ENCODE measurements at regions not wholly inside any gene's neighbourhood (a gene's known extent, or its start where the extent isn't known, plus 50 kb on each side); places are given as distances from the start of the nearest gene placed in this dataset.

GRCh38 chr5:136722581-136722980 lies 357.2 kb upstream of the TRPC7 start:
- ATAC-seq (ENCODE audit: insufficient read depth, low read depth) (no peak), DNase-seq (no peak)
- Histone ChIP-seq H3K9me3 (ENCODE audit: insufficient read depth, low read length, severe bottlenecking) (no peaks in the 10 kb centered on the region), H3K4me3 (ENCODE audit: low read depth in 1 of 2, low read length in 2 of 2) (no peak overlapping the region), H2AFZ (ENCODE audit: low read depth, low read length) (no peak overlapping the region), H3K27me3 (ENCODE audit: insufficient read depth, low read length, poor library complexity) (no peaks in the 10 kb centered on the region), H3K36me3 (ENCODE audit: insufficient read depth, low read length) (no peaks in the 10 kb centered on the region), H3K9ac (ENCODE audit: low read depth, low read length) (no peak overlapping the region), H3K27ac (ENCODE audit: low read length) (no peak overlapping the region), H3K4me2 (ENCODE audit: insufficient read depth, low read length) (no peak overlapping the region), H3K4me1 (ENCODE audit: insufficient read depth, low read length) (no peaks in the 10 kb centered on the region), H3K79me2 (ENCODE audit: insufficient read depth, low read length) (no peaks in the 10 kb centered on the region), H4K20me1 (ENCODE audit: insufficient read depth, low read length) (no peaks in the 10 kb centered on the region)
- no peak for TF ChIP-seq EZH2 (IDR thresholded peaks at IDR 0.05; ENCODE audit: borderline replicate concordance, low read depth, low read length, severe bottlenecking)
- TF ChIP-seq CTCF (IDR thresholded peaks at IDR 0.05; ENCODE audit: borderline replicate concordance, extremely low read depth, low read length, poor library complexity, severe bottlenecking), result no peak

GRCh38 chr5:136722086-136722485 lies 356.7 kb upstream of the TRPC7 start:
- H3K4me2 ChIP-seq (ENCODE audit: insufficient read depth, low read length), result no peak overlapping the region
- H3K36me3 ChIP-seq (ENCODE audit: insufficient read depth, low read length), result no peaks in the 10 kb centered on the region
- DNase-seq, result no peak
- no peak overlapping the region for H3K4me3 ChIP-seq (ENCODE audit: low read depth in 1 of 2, low read length in 2 of 2)
- no peak overlapping the region for H3K9ac ChIP-seq (ENCODE audit: low read depth, low read length)
- TF ChIP-seq CTCF (IDR thresholded peaks at IDR 0.05; ENCODE audit: borderline replicate concordance, extremely low read depth, low read length, poor library complexity, severe bottlenecking), result no peak
- TF ChIP-seq EZH2 (IDR thresholded peaks at IDR 0.05; ENCODE audit: borderline replicate concordance, low read depth, low read length, severe bottlenecking), result no peak
- no peaks in the 10 kb centered on the region for H3K9me3 ChIP-seq (ENCODE audit: insufficient read depth, low read length, severe bottlenecking)
- no peaks in the 10 kb centered on the region for H3K4me1 ChIP-seq (ENCODE audit: insufficient read depth, low read length)
- no peaks in the 10 kb centered on the region for H3K27me3 ChIP-seq (ENCODE audit: insufficient read depth, low read length, poor library complexity)
- H3K79me2 ChIP-seq (ENCODE audit: insufficient read depth, low read length), result no peaks in the 10 kb centered on the region
- H2AFZ ChIP-seq (ENCODE audit: low read depth, low read length), result no peak overlapping the region
- ATAC-seq (ENCODE audit: insufficient read depth, low read depth), result no peak
- no peaks in the 10 kb centered on the region for H4K20me1 ChIP-seq (ENCODE audit: insufficient read depth, low read length)
- H3K27ac ChIP-seq (ENCODE audit: low read length), result no peak overlapping the region

GRCh38 chr5:136720674-136721073 lies 355.3 kb upstream of the TRPC7 start:
- Histone ChIP-seq H3K4me2 (ENCODE audit: insufficient read depth, low read length) (no peak overlapping the region), H3K9me3 (ENCODE audit: insufficient read depth, low read length, severe bottlenecking) (no peaks in the 10 kb centered on the region), H3K27me3 (ENCODE audit: insufficient read depth, low read length, poor library complexity) (no peaks in the 10 kb centered on the region), H3K9ac (ENCODE audit: low read depth, low read length) (no peak overlapping the region), H3K79me2 (ENCODE audit: insufficient read depth, low read length) (no peaks in the 10 kb centered on the region), H3K36me3 (ENCODE audit: insufficient read depth, low read length) (no peaks in the 10 kb centered on the region), H3K4me3 (ENCODE audit: low read depth in 1 of 2, low read length in 2 of 2) (no peak overlapping the region), H3K27ac (ENCODE audit: low read length) (no peak overlapping the region), H4K20me1 (ENCODE audit: insufficient read depth, low read length) (no peaks in the 10 kb centered on the region), H2AFZ (ENCODE audit: low read depth, low read length) (no peak overlapping the region), H3K4me1 (ENCODE audit: insufficient read depth, low read length) (no peaks in the 10 kb centered on the region)
- no peak for ATAC-seq (ENCODE audit: insufficient read depth, low read depth)
- TF ChIP-seq CTCF (IDR thresholded peaks at IDR 0.05; ENCODE audit: borderline replicate concordance, extremely low read depth, low read length, poor library complexity, severe bottlenecking) (no peak), EZH2 (IDR thresholded peaks at IDR 0.05; ENCODE audit: borderline replicate concordance, low read depth, low read length, severe bottlenecking) (no peak)
- DNase-seq, result no peak

GRCh38 chr5:136717917-136718316 lies 352.6 kb upstream of the TRPC7 start:
- TF ChIP-seq CTCF (IDR thresholded peaks at IDR 0.05; ENCODE audit: borderline replicate concordance, extremely low read depth, low read length, poor library complexity, severe bottlenecking), result no peak
- no peak for TF ChIP-seq EZH2 (IDR thresholded peaks at IDR 0.05; ENCODE audit: borderline replicate concordance, low read depth, low read length, severe bottlenecking)
- Histone ChIP-seq H3K4me1 (ENCODE audit: insufficient read depth, low read length) (no peaks in the 10 kb centered on the region), H3K36me3 (ENCODE audit: insufficient read depth, low read length) (no peaks in the 10 kb centered on the region), H3K27ac (ENCODE audit: low read length) (no peak overlapping the region), H3K79me2 (ENCODE audit: insufficient read depth, low read length) (no peaks in the 10 kb centered on the region), H3K27me3 (ENCODE audit: insufficient read depth, low read length, poor library complexity) (no peaks in the 10 kb centered on the region), H3K9ac (ENCODE audit: low read depth, low read length) (no peak overlapping the region), H4K20me1 (ENCODE audit: insufficient read depth, low read length) (no peaks in the 10 kb centered on the region), H3K9me3 (ENCODE audit: insufficient read depth, low read length, severe bottlenecking) (no peaks in the 10 kb centered on the region), H3K4me3 (ENCODE audit: low read depth in 1 of 2, low read length in 2 of 2) (no peak overlapping the region), H2AFZ (ENCODE audit: low read depth, low read length) (no peak overlapping the region), H3K4me2 (ENCODE audit: insufficient read depth, low read length) (no peak overlapping the region)
- no peak for DNase-seq
- ATAC-seq (ENCODE audit: insufficient read depth, low read depth), result no peak

Measured in DND-41 (cell line).